Stimulated activated naive CD4-positive, alpha-beta T cell (primary cell): ENCODE measurements at regions not wholly inside any gene's neighbourhood (a gene's known extent, or its start where the extent isn't known, plus 50 kb on each side); places are given as distances from the start of the nearest gene placed in this dataset.

Experiments
- DNase-seq, 6 experiments: peaks; one replicate each; lab custom pipeline; 2025; lab: John Stamatoyannopoulos, UW

DNA sequence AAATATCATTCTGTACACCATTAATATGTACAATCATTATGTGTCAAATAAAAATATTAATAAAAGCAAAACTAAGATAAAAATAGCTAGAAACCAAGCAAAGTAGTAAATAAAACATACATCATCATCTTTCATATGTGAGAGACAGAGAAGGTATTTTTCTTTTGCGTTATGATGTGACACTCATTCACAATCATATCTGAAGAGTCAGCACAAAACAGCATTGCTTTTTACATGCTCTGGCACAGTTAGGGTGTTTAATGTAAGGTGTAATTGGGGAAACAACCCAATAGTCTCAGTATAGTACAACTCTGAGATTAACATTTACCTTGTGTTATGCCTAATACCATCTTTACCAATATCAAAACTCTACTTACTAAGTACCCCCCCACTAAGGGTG, 376.6 kb downstream of the TMA16 start:
- no peak for DNase-seq

- no peak for DNase-seq
These were observed 380.8 kb downstream of the TMA16 start for GRCh38 chr4:163875327-163875726.

GRCh38 chr4:163878336-163879121, 384.0 kb downstream of the TMA16 start:
- DNase-seq, result no peak

DNA sequence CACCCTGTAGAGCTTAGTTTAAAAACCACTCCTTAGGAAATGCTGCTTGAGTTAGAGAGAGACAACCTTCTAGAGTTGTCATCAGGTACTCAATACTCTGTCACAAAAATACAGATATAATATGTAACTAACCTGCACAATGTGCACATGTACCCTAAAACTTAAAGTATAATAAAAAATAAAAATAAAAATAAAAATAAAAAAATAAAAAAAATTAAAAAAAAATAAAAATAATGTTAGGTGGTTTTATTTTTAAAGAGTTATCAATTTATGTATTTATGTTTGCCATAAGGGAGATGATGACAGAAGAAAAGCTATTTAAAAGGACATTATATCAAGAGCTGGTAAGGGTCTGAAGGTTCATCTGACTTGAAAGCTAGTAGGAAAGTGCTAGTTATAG, 397.9 kb downstream of the TMA16 start:
- no peak for DNase-seq

DNA sequence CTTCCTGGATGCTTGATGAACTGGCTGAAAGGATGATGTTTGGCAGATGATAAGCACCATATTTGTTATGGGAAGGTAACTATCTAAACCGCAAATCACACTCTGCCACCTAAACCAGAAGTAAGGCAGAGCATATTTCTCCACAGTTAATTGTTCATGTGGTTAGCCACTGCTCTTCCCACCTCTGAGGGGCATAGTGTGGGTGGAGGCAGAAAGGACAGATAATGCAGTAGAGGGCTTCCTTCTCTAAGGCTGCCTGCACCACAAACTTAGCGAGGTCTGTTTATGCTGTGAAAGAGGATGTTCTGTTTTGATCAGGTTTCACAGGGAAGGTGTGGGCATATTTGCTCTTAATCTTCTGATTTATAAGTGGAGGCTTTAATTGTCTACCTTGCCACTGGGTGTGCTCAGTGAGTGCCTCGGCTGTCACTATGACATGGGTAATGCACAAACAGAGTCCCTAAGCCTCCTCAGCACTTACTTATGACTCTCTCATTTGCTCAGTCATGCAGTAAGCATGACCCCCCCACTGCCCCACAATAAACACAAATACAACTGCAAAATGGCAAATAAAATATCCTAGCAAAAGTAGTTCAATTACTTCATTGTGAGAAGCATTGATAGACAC, 401.0 kb downstream of the TMA16 start:
- peak in 5 of 6 experiments; percentile 1 to 80 (median 29) for DNase-seq

- no peak for DNase-seq
These were observed 406.8 kb downstream of the TMA16 start for GRCh38 chr4:163901319-163901718.

DNA sequence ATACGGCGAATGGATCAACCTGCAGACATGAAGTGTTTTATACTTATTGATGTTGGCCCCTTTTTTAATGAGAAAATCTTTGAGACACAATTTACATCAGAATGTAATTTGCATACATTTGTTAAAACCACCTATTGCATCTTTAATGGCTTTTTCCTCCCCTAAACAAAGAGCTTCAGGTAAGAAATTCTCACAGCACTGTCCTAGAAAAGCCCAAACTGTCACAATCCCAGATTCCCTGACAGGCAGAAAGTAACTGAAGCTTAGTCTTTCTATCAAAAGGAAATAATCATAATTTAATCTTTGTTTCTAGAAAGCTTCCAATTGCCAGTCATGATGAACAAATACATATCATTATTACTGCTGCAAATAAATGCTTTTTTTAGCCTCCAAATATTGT, 407.9 kb downstream of the TMA16 start:
- no peak for DNase-seq

DNA sequence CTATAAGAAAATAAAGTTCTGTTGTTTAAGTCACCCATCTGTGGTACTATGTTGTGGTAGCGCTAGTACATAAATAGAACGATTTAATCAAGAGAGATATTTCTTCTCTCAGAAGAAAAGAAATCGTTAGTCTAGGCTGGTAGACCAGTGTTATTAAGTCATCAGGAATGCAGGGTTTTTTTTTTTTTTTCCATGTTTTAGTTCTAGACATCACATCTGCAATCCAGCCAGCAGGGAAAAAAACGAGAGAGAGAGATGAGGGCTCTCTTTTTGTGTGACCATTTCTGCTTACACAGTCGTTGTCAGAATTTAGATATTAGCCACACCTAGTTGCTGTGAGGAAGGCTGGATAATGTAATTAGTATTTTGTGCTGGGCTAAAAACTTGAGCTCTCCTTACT, 417.4 kb downstream of the TMA16 start:
- no peak for DNase-seq

DNA sequence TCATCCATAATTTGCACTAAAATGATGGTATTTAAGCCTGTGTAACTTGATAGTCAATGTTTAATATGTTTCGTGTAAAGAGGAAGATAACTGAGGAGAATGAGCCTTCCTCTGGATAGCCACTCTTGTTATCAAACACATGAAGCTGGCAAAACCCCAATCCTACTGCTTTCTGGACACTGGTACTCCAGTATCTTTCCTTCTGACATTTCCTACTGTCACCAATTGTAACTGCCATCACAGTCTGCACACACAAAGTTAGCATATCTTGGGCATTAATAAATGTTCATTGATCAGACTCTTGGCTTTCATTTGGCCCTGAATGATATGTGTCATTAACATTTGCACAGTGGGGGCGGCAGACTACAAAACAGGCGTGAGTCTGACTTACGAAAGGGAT, 419.1 kb downstream of the TMA16 start:
- no peak for DNase-seq

DNA sequence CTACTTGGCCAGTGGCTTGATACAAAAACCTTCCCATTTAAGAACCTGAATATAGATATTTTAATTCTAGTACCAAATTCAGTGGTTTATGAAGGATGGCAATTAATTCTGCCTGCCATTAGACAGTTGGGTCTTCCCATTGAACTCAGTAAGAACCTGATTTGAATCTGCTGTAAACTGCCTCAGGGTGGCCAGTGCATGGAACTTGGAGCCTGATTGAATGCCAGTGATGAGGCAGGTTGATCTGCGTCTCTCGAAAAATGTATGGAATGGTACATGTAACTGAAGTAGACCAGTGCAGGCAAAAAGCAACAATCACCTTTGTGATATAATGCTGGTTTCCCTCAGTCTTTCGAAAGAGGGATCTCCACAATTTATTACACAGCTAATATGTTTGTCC, 421.4 kb downstream of the TMA16 start:
- no peak for DNase-seq

GRCh38 chr4:163920426-163920825, 425.9 kb downstream of the TMA16 start:
- no peak for DNase-seq

DNA sequence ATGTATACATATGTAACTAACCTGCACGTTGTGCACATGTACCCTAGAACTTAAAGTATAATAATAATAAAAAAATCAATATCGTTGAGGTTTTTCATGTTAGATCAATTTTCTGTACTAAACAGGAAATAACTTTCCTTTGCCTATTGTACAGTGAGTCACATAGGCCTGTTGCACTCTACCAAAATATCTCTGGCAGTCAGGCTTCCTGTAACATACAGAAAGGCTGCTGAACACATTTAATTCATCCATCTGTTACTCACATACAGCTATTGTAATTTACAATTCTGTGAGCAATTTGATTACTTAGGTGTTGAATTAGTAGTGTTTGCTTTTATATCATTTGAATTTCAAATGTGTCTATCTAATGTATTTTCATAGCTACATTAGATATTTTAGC, 427.8 kb downstream of the TMA16 start:
- peak in 1 of 6 experiments; percentile 0 for DNase-seq

- no peak for DNase-seq
These were observed 428.6 kb downstream of the TMA16 start for GRCh38 chr4:163923092-163923491.

GRCh38 chr4:163930086-163930485, 435.6 kb downstream of the TMA16 start:
- no peak for DNase-seq

DNA sequence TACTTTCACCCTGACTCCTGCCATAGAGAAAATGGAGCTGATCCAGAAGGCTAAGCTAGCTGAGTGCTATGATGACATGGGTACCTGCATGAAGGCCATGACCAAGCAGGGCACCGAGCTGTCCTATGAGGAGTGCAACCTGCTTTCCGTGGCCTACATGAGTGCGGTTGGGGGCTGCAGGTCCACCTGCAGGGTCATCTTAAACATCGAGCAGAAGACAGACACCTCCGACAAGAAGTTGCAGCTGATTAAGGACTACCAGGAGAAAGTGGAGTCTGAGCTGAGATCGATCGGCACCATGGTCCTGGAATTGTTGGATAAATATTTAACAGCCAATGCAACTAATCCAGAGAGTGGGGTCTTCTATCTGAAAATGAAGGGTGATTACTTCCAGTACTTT, 438.0 kb downstream of the TMA16 start:
- DNase-seq, result no peak

DNA sequence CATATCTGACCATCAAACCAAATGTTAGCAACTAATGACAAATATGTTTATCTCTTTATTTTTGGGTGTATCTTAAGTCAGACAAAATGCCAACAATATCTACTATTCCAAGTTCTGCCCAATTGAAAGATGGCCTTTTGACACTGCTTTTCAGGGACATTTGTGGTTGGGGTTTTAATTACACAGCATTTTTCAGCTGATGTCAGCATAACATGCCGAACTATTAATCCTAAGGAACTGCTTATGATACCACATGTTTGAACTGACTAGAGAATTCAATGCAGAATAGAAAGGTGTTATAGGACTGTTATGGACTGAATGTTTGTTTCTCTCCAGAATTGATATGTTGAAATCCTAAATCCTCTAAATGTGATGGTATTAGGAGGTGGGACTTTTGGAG, 445.1 kb downstream of the TMA16 start:
- no peak for DNase-seq

DNA sequence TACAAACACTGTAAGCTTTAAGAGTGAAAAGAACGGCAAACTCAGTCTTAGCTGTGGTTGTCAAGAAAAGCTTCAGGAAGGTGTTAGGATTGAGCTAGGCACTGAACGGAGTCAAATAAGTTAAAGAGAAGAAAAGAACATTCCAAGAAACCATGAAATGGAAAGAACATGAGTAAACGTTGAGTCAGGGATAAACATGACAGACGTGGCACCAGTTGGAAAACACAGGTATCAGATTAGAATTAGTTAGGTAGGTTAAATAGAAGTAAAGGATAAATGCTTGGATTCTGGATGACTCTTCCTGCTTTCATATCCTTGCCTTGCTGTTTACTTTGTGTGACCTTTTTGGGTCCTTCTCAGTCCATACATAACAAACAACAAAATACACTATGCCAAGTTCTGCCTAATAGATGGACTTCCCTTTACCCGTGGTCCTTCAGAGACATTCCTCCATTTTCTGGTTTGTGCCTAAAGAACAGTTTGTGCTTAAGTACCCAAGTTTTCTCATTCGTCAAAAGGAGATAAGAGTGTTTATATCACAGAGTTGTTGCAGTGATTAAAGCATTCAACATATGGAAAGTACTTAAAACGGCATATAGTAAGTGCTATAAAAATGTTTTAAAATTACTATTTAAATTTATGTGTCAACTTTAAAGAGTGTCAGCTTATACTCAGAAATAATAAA, 446.9 kb downstream of the TMA16 start:
- no peak for DNase-seq

DNA sequence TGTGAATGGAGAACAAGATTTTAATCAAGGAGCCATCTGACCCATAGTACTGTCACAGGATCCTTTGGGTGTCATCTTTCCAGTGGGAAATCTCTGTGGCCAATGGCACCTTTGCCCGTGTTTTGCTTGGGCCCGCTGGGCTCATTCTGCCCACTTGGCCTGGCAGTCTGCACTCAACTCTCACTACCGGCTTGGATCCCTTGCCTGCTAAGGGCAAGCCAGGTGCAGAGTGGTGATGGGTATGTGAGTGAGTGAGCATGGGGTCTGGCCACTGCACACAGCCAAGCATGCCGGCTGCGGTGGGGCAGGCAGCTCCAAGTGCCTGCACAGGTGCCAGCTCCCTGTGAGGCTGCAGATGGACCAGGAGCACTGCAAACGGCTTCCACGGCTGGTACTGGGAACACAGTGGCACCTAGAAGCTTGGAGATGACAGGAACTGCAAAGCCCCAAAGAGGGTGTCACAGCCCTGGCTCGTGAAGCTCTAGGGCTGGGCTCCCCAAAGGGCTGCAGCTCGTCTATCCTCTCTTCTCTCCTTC, 454.5 kb downstream of the TMA16 start:
- no peak for DNase-seq

DNA sequence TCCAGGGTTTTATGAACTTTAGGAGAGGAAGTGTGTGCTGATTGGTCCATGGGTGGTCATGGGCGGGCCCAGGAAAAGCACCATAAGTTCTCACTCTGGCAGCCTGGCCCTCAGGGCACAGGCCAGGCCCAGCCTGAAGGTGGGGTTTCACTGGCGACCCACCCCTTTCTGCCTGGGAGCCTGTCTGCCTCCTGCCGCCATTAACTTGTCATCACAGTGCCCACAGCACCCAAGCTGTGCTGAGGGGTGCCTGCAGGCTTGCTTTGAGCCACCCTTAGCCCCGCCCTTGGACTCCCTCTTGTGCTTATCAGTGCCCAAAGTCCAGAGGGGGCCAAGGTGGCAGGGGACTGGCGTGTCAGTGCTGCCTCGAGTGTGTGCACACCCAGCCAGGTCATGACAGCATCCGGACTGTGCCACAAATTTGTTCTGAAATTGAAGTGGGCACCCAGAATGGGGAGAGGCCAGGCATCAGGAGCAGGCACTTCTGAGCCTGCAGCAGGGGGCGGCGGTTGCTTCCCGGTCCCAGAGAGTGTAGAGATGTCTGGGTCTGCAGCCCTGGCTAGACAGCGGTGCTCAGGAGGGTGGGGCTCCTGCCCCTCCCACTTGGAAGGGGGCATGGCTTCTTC, 455.6 kb downstream of the TMA16 start:
- no peak for DNase-seq

GRCh38 chr4:163955288-163955687, 460.8 kb downstream of the TMA16 start:
- no peak for DNase-seq

DNA sequence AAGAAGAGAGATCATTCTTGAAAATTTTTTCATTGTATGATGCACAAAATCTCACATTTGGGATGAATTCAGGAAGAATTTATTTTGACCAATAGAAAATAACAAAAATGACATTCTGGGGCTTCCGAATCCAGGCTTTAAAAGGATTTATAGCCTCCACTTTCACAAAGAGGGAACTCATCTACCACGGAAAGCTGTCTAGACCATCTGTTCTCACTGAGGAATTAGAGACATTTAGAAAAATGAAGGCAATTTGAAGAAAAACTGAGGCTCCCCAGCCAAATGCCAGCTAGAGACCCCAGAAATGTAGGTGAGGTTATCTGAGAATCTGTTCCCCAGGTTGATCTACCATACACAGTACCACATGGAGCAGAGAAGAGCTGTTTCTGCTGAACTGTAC, 464.3 kb downstream of the TMA16 start:
- no peak for DNase-seq

GRCh38 chr4:163959932-163960331, 465.4 kb downstream of the TMA16 start:
- DNase-seq, result no peak

DNA sequence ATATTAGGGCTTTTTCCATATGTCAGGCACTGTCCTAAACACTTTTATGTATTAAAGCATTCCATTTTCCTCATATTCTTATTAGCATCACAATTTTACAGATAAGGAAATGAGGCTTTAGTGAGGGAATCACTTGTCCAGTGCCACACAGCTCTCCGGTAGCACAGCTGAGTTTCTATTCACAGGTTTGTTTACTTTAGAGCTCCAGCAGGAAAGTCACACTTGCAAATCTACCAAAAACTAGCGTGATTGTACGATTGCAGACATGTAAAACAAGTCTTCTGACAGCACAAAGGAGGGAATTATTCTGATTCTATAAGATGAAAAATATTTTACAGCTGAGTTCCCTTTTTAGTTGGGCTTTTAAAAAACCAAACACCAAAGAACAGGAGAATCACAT, 472.1 kb downstream of the TMA16 start:
- DNase-seq, result no peak
